Psoas muscle (tissue), 7 donors: ENCODE measurements at regions not wholly inside any gene's neighbourhood (a gene's known extent, or its start where the extent isn't known, plus 50 kb on each side); places are given as distances from the start of the nearest gene placed in this dataset.
"Not testable (repeated sequence)": the region's sequence is repeated elsewhere in the genome, so short reads cannot be mapped to it uniquely, and the experiment has no call there.

Experiments used
- ATAC-seq, 4 donors: fragments of 200-7000 bp; cut with Tn5 transposase; one replicate each; pipeline ENCODE4 v1.9.1; 2020; ENCODE audit warnings: moderate library complexity in 3 of 4, mild to moderate bottlenecking in 2 of 4
- DNase-seq, 2 donors: peaks; one replicate each; pipeline ENCODE4 v3.0.0-alpha.2; 2020
- H3K27ac ChIP-seq: fragments of 200-600 bp; one replicate; pipeline ENCODE4 v1.8.0; 2022
- H3K27me3 ChIP-seq, 3 donors: fragments of 200-600 bp in 1 of 3; one replicate each; pipeline versions ENCODE4 v1.6.1 to v1.8.0; 2013 to 2022; ENCODE audit warnings: low read length in 2 of 3, mild to moderate bottlenecking in 2 of 3, moderate library complexity in 1 of 3; ENCODE audit not compliant: insufficient read depth in 3 of 3
- H3K36me3 ChIP-seq, 2 donors: fragments of 200-600 bp in 1 of 2; one replicate each; pipeline versions ENCODE4 v1.6.1 to v1.8.0; 2013 to 2022; ENCODE audit warnings: low read depth in 1 of 2, mild to moderate bottlenecking in 1 of 2, moderate library complexity in 1 of 2; ENCODE audit not compliant: insufficient read depth in 1 of 2
- H3K4me1 ChIP-seq: fragments of 200-600 bp; one replicate; pipeline ENCODE4 v1.8.0; 2022
- H3K4me3 ChIP-seq: fragments of 200-600 bp; one replicate; pipeline ENCODE4 v1.8.0; 2022; ENCODE audit warnings: mild to moderate bottlenecking
- H3K9me3 ChIP-seq: fragments of 200-600 bp; one replicate; pipeline ENCODE4 v1.8.0; 2022
- CTCF ChIP-seq: fragments of 200-600 bp; IDR thresholded peaks from one replicate; pipeline ENCODE4 v1.8.0; 2022; ENCODE audit warnings: antibody characterized with exemption
- WGBS, 3 donors: extraction: QIAGEN DNeasy Blood & Tissue Kit; methylation state at CpG; one replicate each; pipeline versions ENCODE4 v1.1.6 to v1.1.7; 2013; 5-methylcytosine and 5-hydroxymethylcytosine counted together
- intact Hi-C, 2 donors: fragments of 100-400 bp; cut with DNase I; formaldehyde crosslinking; loops; one replicate each; pipeline versions ENCODE4 v1.11.0 to v1.14.2; 2022
- donor health status: healthy with polysubstance abuse.
- donor health status: DM: no; HTN: no; CAD: no; lungs with moderate emphysema.
- donor health status: Bipolar disorder and iron deficiency.
- donor health status: healthy.
- donor health status: DM: yes; HTN: yes; CAD: no.
- donor health status: DM: no; HTN: no; CAD: no.
- donor health status: DM: yes; HTN: yes; CAD: no.

GRCh38 chr16:65312071-65312470, 190.2 kb upstream of the CDH11 start:
- ATAC-seq = no peak
- TF ChIP-seq CTCF = no peak
- Histone ChIP-seq H3K36me3 (no peaks in the 10 kb centered on the region), H3K27ac (no peak overlapping the region), H3K4me1 (peaks cover 26% of the 10 kb centered on the region), H3K9me3 (no peaks in the 10 kb centered on the region), H3K4me3 (no peak overlapping the region), H3K27me3 (no peaks in the 10 kb centered on the region)
- 66 to 76% (median 76%) methylated on average over 1 of the region's 1 CpG for WGBS, 3 donors
- DNase-seq = no peak
- intact Hi-C loops = no loop called here

GRCh38 chr16:65310491-65310890, 188.6 kb upstream of the CDH11 start:
- WGBS, 3 donors = 33 to 55% (median 44%) methylated on average over 1 of the region's 1 CpG
- H3K36me3 ChIP-seq, DNase-seq, intact Hi-C loops, H3K27me3 ChIP-seq, H3K9me3 ChIP-seq: not testable (repeated sequence)
- peak; percentile 90 to 94 (median 93) for ATAC-seq
- Histone ChIP-seq H3K27ac (peak overlapping the region; percentile 67), H3K4me3 (peak overlapping the region; percentile 14), H3K4me1 (peaks cover 24% of the 10 kb centered on the region)

DNA sequence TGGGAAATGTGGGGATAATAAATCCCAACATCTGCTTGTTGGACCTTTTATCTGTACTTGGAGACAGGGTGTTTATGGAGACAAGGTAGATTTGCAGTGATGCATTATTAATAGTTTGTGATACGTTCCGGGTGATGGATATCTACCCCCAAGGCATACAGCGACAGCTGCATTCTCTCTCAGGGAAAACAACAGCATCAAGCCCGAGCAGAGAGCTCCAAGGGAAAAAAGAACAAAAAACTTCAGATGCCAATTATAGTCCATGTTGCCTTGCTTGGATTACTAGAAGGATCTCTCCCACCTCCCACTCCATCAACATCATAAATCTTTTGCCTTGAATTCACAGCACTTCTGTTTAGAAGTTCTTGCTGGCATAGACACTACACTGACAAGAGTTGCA, 187.5 kb upstream of the CDH11 start:
- 24 to 53% (median 29%) methylated on average over 4 of the region's 4 CpGs for WGBS, 3 donors
- no peak overlapping the region for H3K27ac ChIP-seq
- DNase-seq (no peak), ATAC-seq (no peak)
- no peaks in the 10 kb centered on the region for H3K27me3 ChIP-seq
- no peak for TF ChIP-seq CTCF
- intact Hi-C loops = no loop called here
- no peaks in the 10 kb centered on the region for H3K9me3 ChIP-seq
- H3K4me3 ChIP-seq = no peak overlapping the region
- H3K4me1 ChIP-seq = peaks cover 13% of the 10 kb centered on the region
- no peaks in the 10 kb centered on the region for H3K36me3 ChIP-seq

GRCh38 chr16:65308506-65308905, 186.6 kb upstream of the CDH11 start:
- H3K4me3 ChIP-seq = no peak overlapping the region
- H3K9me3 ChIP-seq = no peaks in the 10 kb centered on the region
- H3K36me3 ChIP-seq = no peaks in the 10 kb centered on the region
- no peaks in the 10 kb centered on the region for H3K27me3 ChIP-seq
- ATAC-seq = no peak
- H3K27ac ChIP-seq = no peak overlapping the region
- intact Hi-C loops = no loop called here
- 81 to 91% (median 89%) methylated on average over 2 of the region's 2 CpGs for WGBS, 3 donors
- no peak for TF ChIP-seq CTCF
- peaks cover 11% of the 10 kb centered on the region for H3K4me1 ChIP-seq
- no peak for DNase-seq

DNA sequence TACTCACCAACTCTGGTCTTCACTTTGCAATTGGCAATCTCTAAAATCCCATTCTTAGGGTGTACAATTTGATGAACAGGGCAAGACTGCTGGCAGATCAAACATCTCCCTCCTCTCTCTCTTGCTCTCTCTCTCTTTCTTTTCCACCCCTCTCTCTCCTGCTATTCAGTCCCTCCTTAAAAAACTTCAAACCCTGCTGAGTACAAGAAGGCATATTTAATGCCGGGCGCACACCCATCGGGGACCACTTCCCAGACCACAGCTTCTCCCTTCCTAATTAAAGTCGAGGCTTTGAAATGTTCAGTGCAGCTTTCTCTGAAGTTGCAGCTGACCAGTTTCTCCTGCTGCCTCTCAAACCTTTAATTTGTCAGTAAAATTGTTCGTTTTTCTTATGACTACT, 185.4 kb upstream of the CDH11 start:
- no peak overlapping the region for H3K4me3 ChIP-seq
- peaks cover 11% of the 10 kb centered on the region for H3K4me1 ChIP-seq
- H3K27me3 ChIP-seq = no peaks in the 10 kb centered on the region
- WGBS, 3 donors = 85 to 97% (median 87%) methylated on average over 5 of the region's 5 CpGs
- no peaks in the 10 kb centered on the region for H3K36me3 ChIP-seq
- TF ChIP-seq CTCF = no peak
- intact Hi-C loops = no loop called here
- no peak overlapping the region for H3K27ac ChIP-seq
- no peaks in the 10 kb centered on the region for H3K9me3 ChIP-seq
- DNase-seq (no peak), ATAC-seq (no peak)
